ENCODE measurements at regions not wholly inside any gene's neighbourhood (a gene's known extent, or its start where the extent isn't known, plus 50 kb on each side); places are given as distances from the start of the nearest gene placed in this dataset.
A peak's percentile ranks its signal among the peaks of the same experiment; 100 is the strongest.
"Not testable (repeated sequence)": the region's sequence is repeated elsewhere in the genome, so short reads cannot be mapped to it uniquely, and the experiment has no call there.

GRCh38 chr7:67361150-67361549 lies 364.5 kb downstream of the TYW1 start:
- DNase-seq, result no peak

- no peak for DNase-seq
Observed at GRCh38 chr7:67364441-67365017, 367.9 kb downstream of the TYW1 start.

- DNase-seq, result peak; percentile 82
Observed at GRCh38 chr7:67371429-67372305, 375.0 kb downstream of the TYW1 start.

GRCh38 chr7:67373389-67373788 lies 376.8 kb downstream of the TYW1 start:
- DNase-seq, result not testable (repeated sequence)

- DNase-seq, result no peak
Observed at GRCh38 chr7:67375427-67375826, 378.8 kb downstream of the TYW1 start.

GRCh38 chr7:67377939-67378862 lies 381.6 kb downstream of the TYW1 start:
- DNase-seq, result peak; percentile 24

GRCh38 chr7:67380326-67380725 lies 383.7 kb downstream of the TYW1 start:
- no peak for DNase-seq

- no peak for DNase-seq
Observed at GRCh38 chr7:67380858-67381257, 384.2 kb downstream of the TYW1 start.

- no peak for DNase-seq
Observed at GRCh38 chr7:67387851-67388250, 391.2 kb downstream of the TYW1 start.

GRCh38 chr7:67391168-67391567 lies 394.5 kb downstream of the TYW1 start:
- DNase-seq, result no peak

- DNase-seq, result no peak
Observed at GRCh38 chr7:67392596-67393438, 396.2 kb downstream of the TYW1 start.

GRCh38 chr7:67393903-67394302 lies 397.3 kb downstream of the TYW1 start:
- DNase-seq, result no peak

- no peak for DNase-seq
Observed at GRCh38 chr7:67398916-67399315, 402.3 kb downstream of the TYW1 start.

GRCh38 chr7:67401492-67401891 lies 404.9 kb downstream of the TYW1 start:
- DNase-seq, result no peak

- DNase-seq, result no peak
Observed at GRCh38 chr7:67402280-67402679, 405.6 kb downstream of the TYW1 start.

- no peak for DNase-seq
Observed at GRCh38 chr7:67406976-67407375, 410.3 kb downstream of the TYW1 start.

- no peak for DNase-seq
Observed at GRCh38 chr7:67407392-67408071, 410.9 kb downstream of the TYW1 start.

- no peak for DNase-seq
Observed at GRCh38 chr7:67408109-67408508, 411.5 kb downstream of the TYW1 start.

- no peak for DNase-seq
Observed at GRCh38 chr7:67413670-67414069, 417.0 kb downstream of the TYW1 start.

GRCh38 chr7:67414858-67415257 lies 418.2 kb downstream of the TYW1 start:
- no peak for DNase-seq

- no peak for DNase-seq
Observed at GRCh38 chr7:67422601-67423000, 426.0 kb downstream of the TYW1 start.

- DNase-seq, result no peak
Observed at GRCh38 chr7:67423065-67423464, 426.4 kb downstream of the TYW1 start.
